ENCODE measurements at regions not wholly inside any gene's neighbourhood (a gene's known extent, or its start where the extent isn't known, plus 50 kb on each side); places are given as distances from the start of the nearest gene placed in this dataset.

- no peak for TF ChIP-seq CTCF (conservative IDR thresholded peaks at IDR 0.05)
- TF ChIP-seq EZH2 (IDR thresholded peaks at IDR 0.05; ENCODE audit: low read depth) = no peak
Observed at GRCh38 chr5:117255211-117256027, 680.8 kb upstream of the SEMA6A start.
